SK-N-SH treated with all-trans-retinoic acid at 6 μM for 48 hours (cell line): ENCODE measurements at regions not wholly inside any gene's neighbourhood (a gene's known extent, or its start where the extent isn't known, plus 50 kb on each side); places are given as distances from the start of the nearest gene placed in this dataset.

ENCODE experiments used
- ATAC-seq: fragments of 200-7000 bp; cut with Tn5 transposase; 3 replicates; pipeline ENCODE4 v1.9.1; 2020; ENCODE audit warnings: mild to moderate bottlenecking, moderate library complexity
- BACH2 ChIP-seq: fragments of 250-450 bp; sonication (Bioruptor Pico); IDR thresholded peaks from 2 replicates; pipeline ENCODE4 v1.9.0; 2021; ENCODE audit warnings: mild to moderate bottlenecking, borderline replicate concordance
- CREB5 ChIP-seq: fragments of 250-450 bp; sonication (Bioruptor Pico); IDR thresholded peaks from 2 replicates; pipeline ENCODE4 v1.5.1; 2020; ENCODE audit warnings: low read depth, mild to moderate bottlenecking, moderate library complexity
- CSDC2 ChIP-seq: fragments of 250-450 bp; sonication (Bioruptor Pico); IDR thresholded peaks from 2 replicates; pipeline ENCODE4 v1.5.0; 2020; ENCODE audit warnings: mild to moderate bottlenecking, moderate library complexity
- CSRNP3 ChIP-seq: fragments of 250-450 bp; sonication (Bioruptor Pico); IDR thresholded peaks from 2 replicates; pipeline ENCODE4 v1.5.1; 2021; ENCODE audit warnings: mild to moderate bottlenecking, moderate library complexity
- ESRRG ChIP-seq: fragments of 250-450 bp; sonication (Bioruptor Pico); IDR thresholded peaks from 2 replicates; pipeline ENCODE4 v1.6.1; 2021; ENCODE audit warnings: mild to moderate bottlenecking
- GLIS3 ChIP-seq: fragments of 250-450 bp; sonication (Bioruptor Pico); IDR thresholded peaks from 2 replicates; pipeline ENCODE4 v1.5.0; 2020; ENCODE audit warnings: mild to moderate bottlenecking, moderate library complexity
- ISL1 ChIP-seq: fragments of 250-450 bp; sonication (Bioruptor Pico); IDR thresholded peaks from 2 replicates; pipeline ENCODE4 v2.1.2; 2022; ENCODE audit warnings: mild to moderate bottlenecking, moderate library complexity
- OSR1 ChIP-seq: fragments of 250-450 bp; sonication (Bioruptor Pico); IDR thresholded peaks from 2 replicates; pipeline ENCODE4 v1.8.0; 2022; ENCODE audit warnings: moderate library complexity, mild to moderate bottlenecking, inconsistent platforms
- PATZ1 ChIP-seq: fragments of 250-450 bp; sonication (Bioruptor Pico); IDR thresholded peaks from 2 replicates; pipeline ENCODE4 v1.8.0; 2020; ENCODE audit warnings: mild to moderate bottlenecking, moderate library complexity, borderline replicate concordance
- POU6F1 ChIP-seq: fragments of 250-450 bp; sonication (Bioruptor Pico); IDR thresholded peaks from 2 replicates; pipeline ENCODE4 v1.8.0; 2021; ENCODE audit warnings: low read depth, mild to moderate bottlenecking, moderate library complexity, borderline replicate concordance
- PPARA ChIP-seq: fragments of 250-450 bp; sonication (Bioruptor Pico); IDR thresholded peaks from 2 replicates; pipeline ENCODE4 v1.5.0; 2020; ENCODE audit warnings: mild to moderate bottlenecking, borderline replicate concordance
- RARB ChIP-seq: fragments of 250-450 bp; sonication (Bioruptor Pico); IDR thresholded peaks from 2 replicates; pipeline ENCODE4 v1.8.0; 2021; ENCODE audit warnings: mild to moderate bottlenecking, moderate library complexity
- SNAI2 ChIP-seq: fragments of 250-450 bp; sonication (Bioruptor Pico); IDR thresholded peaks from 2 replicates; pipeline ENCODE4 v1.5.0; 2020; ENCODE audit warnings: mild to moderate bottlenecking, moderate library complexity
- TCF4 ChIP-seq: fragments of 250-450 bp; sonication (Bioruptor Pico); IDR thresholded peaks from 2 replicates; pipeline ENCODE4 v1.8.0; 2021; ENCODE audit warnings: mild to moderate bottlenecking, moderate library complexity, borderline replicate concordance
- TOX ChIP-seq: fragments of 250-450 bp; sonication (Bioruptor Pico); IDR thresholded peaks from 2 replicates; pipeline ENCODE4 v1.8.0; 2021; ENCODE audit warnings: mild to moderate bottlenecking, moderate library complexity, borderline replicate concordance
- ZC3H10 ChIP-seq: fragments of 250-450 bp; sonication (Bioruptor Pico); IDR thresholded peaks from 2 replicates; pipeline ENCODE4 v1.5.1; 2021; ENCODE audit warnings: mild to moderate bottlenecking, moderate library complexity
- ZFP3 ChIP-seq: fragments of 250-450 bp; sonication (Bioruptor Pico); IDR thresholded peaks from 2 replicates; pipeline ENCODE4 v1.5.0; 2020; ENCODE audit warnings: mild to moderate bottlenecking, moderate library complexity
- ZFP30 ChIP-seq: fragments of 450-650 bp; formaldehyde crosslinking; IDR thresholded peaks from 2 replicates; pipeline ENCODE4 v1.5.0; 2022; ENCODE audit warnings: mild to moderate bottlenecking, moderate library complexity
- ZNF565 ChIP-seq: fragments of 450-650 bp; formaldehyde crosslinking; conservative IDR thresholded peaks from 2 replicates; pipeline ENCODE4 v1.5.0; 2020; ENCODE audit warnings: low read depth, mild to moderate bottlenecking, moderate library complexity
- ZNF70 ChIP-seq: fragments of 450-650 bp; formaldehyde crosslinking; IDR thresholded peaks from 2 replicates; pipeline ENCODE4 v1.5.0; 2020; ENCODE audit warnings: mild to moderate bottlenecking, moderate library complexity
- ZNF8 ChIP-seq: fragments of 450-650 bp; formaldehyde crosslinking; IDR thresholded peaks from 2 replicates; pipeline ENCODE4 v1.5.0; 2020; ENCODE audit warnings: mild to moderate bottlenecking, moderate library complexity

GRCh38 chr4:182017038-182017437 is 226.2 kb upstream of the TENM3 start:
- ATAC-seq = no peak
- TF ChIP-seq ZNF70 (no peak), ZC3H10 (no peak)
- TF ChIP-seq, all 23 proteins: peak for 0

DNA sequence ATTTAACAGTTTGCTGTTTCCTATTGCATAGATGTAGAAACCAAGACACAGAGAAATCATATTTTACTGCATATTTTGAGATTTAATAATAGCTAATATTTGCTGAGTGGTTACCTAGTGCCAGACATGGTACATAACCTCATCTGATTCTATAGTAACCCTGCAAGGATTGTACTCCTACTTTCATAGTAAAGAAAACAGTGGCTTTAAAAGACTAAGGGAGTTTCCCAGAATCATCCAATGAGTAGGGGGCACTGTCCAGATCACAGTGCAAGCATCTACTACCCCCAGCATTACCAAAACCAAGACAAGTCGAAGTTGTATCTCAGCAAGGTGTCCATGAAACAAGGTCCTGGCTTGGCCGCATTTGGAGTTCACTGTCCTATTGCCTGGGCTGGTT is 224.5 kb upstream of the TENM3 start:
- no peak for ATAC-seq
- TF ChIP-seq TOX (CRISPR knock-in tag) (no peak), TCF4 (CRISPR knock-in tag) (no peak), ZC3H10 (no peak), BACH2 (CRISPR knock-in tag) (no peak), RARB (CRISPR knock-in tag) (no peak), PPARA (CRISPR knock-in tag) (no peak), GLIS3 (CRISPR knock-in tag) (no peak), ZNF8 (CRISPR knock-in tag) (no peak), POU6F1 (no peak), ISL1 (CRISPR knock-in tag) (no peak; the same call in 1 of the 2 replicates), ZNF70 (no peak)

GRCh38 chr4:182019148-182019652 is 224.0 kb upstream of the TENM3 start:
- ATAC-seq = no peak
- no peak for TF ChIP-seq BACH2 (CRISPR knock-in tag)
- no peak for TF ChIP-seq PPARA (CRISPR knock-in tag)
- TF ChIP-seq ESRRG (CRISPR knock-in tag) = no peak
- TF ChIP-seq ISL1 (CRISPR knock-in tag) = no peak
- no peak for TF ChIP-seq PATZ1 (CRISPR knock-in tag)
- no peak for TF ChIP-seq ZNF70
- TF ChIP-seq TOX (CRISPR knock-in tag) = no peak

DNA sequence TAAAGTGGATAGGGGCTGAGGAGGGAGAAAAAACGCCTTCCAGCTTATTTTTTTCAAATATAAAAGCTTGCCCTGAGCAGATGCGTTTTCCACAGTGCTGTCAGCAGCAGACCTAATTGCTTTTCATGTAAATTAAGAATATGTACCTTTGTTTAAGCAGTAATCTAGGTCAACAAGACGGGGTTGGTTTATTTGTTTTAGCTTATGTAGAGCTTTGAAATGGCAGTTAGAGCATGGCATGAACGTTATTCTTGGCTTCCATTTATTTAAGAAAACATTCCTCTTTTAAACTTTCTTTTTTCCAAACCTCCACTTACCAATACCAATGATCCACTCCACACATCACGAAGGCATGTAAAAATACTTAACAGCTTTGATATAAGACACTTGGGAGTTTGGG is 220.3 kb upstream of the TENM3 start:
- no peak for TF ChIP-seq ZFP30
- no peak for TF ChIP-seq OSR1 (CRISPR knock-in tag)
- TF ChIP-seq BACH2 (CRISPR knock-in tag) = no peak
- no peak for TF ChIP-seq RARB (CRISPR knock-in tag)
- TF ChIP-seq PATZ1 (CRISPR knock-in tag) = no peak
- TF ChIP-seq ISL1 (CRISPR knock-in tag) = no peak
- no peak for TF ChIP-seq SNAI2 (CRISPR knock-in tag)
- no peak for TF ChIP-seq CSDC2 (CRISPR knock-in tag)

GRCh38 chr4:182023469-182023868 is 219.7 kb upstream of the TENM3 start:
- no peak for ATAC-seq
- TF ChIP-seq ESRRG (CRISPR knock-in tag) = no peak
- TF ChIP-seq CSDC2 (CRISPR knock-in tag) = no peak
- TF ChIP-seq BACH2 (CRISPR knock-in tag) = no peak
- TF ChIP-seq ZNF8 (CRISPR knock-in tag) = no peak
- no peak for TF ChIP-seq ZNF565
- no peak for TF ChIP-seq ZC3H10
- no peak for TF ChIP-seq CREB5 (CRISPR knock-in tag)
- no peak for TF ChIP-seq RARB (CRISPR knock-in tag)
- no peak for TF ChIP-seq POU6F1
- TF ChIP-seq PPARA (CRISPR knock-in tag) = no peak
- no peak for TF ChIP-seq ZNF70
- no peak for TF ChIP-seq ISL1 (CRISPR knock-in tag)
- no peak for TF ChIP-seq GLIS3 (CRISPR knock-in tag)
- TF ChIP-seq TCF4 (CRISPR knock-in tag) = no peak
- no peak for TF ChIP-seq ZFP30
- no peak for TF ChIP-seq OSR1 (CRISPR knock-in tag)
- TF ChIP-seq CSRNP3 (CRISPR knock-in tag) = no peak
- no peak for TF ChIP-seq ZFP3 (CRISPR knock-in tag)
- TF ChIP-seq PATZ1 (CRISPR knock-in tag) = no peak

More for the DNA sequence above, 220.3 kb upstream of the TENM3 start:
- no peak for ATAC-seq
